ENCODE measurements at regions not wholly inside any gene's neighbourhood (a gene's known extent, or its start where the extent isn't known, plus 50 kb on each side); places are given as distances from the start of the nearest gene placed in this dataset.

GRCh38 chr14:100432652-100433427 is 109.7 kb downstream of the SLC25A47 start:
- H3K4me2 ChIP-seq (ENCODE audit: low read length): no peak overlapping the region
- CTCF ChIA-PET: no interaction called here
- POLR2A ChIA-PET: no interaction called here
- H3K9me3 ChIP-seq (ENCODE audit: control insufficient read depth in 1 of 2, insufficient read depth in 1 of 2, low read depth in 1 of 2, low read length in 2 of 2): no peaks in the 10 kb centered on the region
- no peak for DNase-seq (ENCODE audit: low read depth, low spot score)
- ATAC-seq: no peak
- no peaks in the 10 kb centered on the region for H4K20me1 ChIP-seq (ENCODE audit: insufficient read depth)
- no peak overlapping the region for H3K27ac ChIP-seq (ENCODE audit: low read depth, low read length)
- H3K79me2 ChIP-seq (ENCODE audit: insufficient read depth, low read length): no peaks in the 10 kb centered on the region
- no peaks in the 10 kb centered on the region for H3K27me3 ChIP-seq (ENCODE audit: insufficient read depth, low read length)
- peaks cover 7 to 26% of the 10 kb centered on the region in 2 experiments; a peak in 3 of 4 replicates for H3K4me1 ChIP-seq (ENCODE audit: control insufficient read depth in 1 of 2, insufficient read depth in 2 of 2, low read length in 2 of 2)
- H3K9ac ChIP-seq (ENCODE audit: low read length): no peak overlapping the region
- no peaks in the 10 kb centered on the region for H3K9me2 ChIP-seq (ENCODE audit: insufficient read depth)
- no TSS peak for BruUV-seq (replicated peaks)
- no peak overlapping the region for H3K4me3 ChIP-seq (replicated peaks in 1 of 2; ENCODE audit: low read depth in 1 of 2, low read length in 2 of 2)
- no peak for TF ChIP-seq ZNF274 (IDR thresholded peaks at IDR 0.05; ENCODE audit: low read depth, low read length)
- no peak for TF ChIP-seq POLR2AphosphoS5 (IDR thresholded peaks at IDR 0.05; ENCODE audit: low read depth, low read length)
- no peak for TF ChIP-seq TCF7L2 (IDR thresholded peaks at IDR 0.05; ENCODE audit: borderline replicate concordance, extremely low read depth, insufficient read depth, insufficient read length)
- TF ChIP-seq CEBPB (IDR thresholded peaks at IDR 0.05; ENCODE audit: low read depth): no peak
- no peak for TF ChIP-seq YY1 (IDR thresholded peaks at IDR 0.05; ENCODE audit: extremely low read depth, insufficient replicate concordance, low read depth, low read length)
- no peak for TF ChIP-seq SIN3A (IDR thresholded peaks at IDR 0.05; ENCODE audit: low read depth)
- no peak for TF ChIP-seq ATF3 (IDR thresholded peaks at IDR 0.05)
- TF ChIP-seq SP1 (IDR thresholded peaks at IDR 0.05; ENCODE audit: low read depth): no peak
- TF ChIP-seq EZH2 (IDR thresholded peaks at IDR 0.05): no peak
- no peak overlapping the region for H2AFZ ChIP-seq (ENCODE audit: low read depth, low read length, poor library complexity, severe bottlenecking)
- no peaks in the 10 kb centered on the region for H3K36me3 ChIP-seq (ENCODE audit: control insufficient read depth in 1 of 2, insufficient read depth in 2 of 2, low read length in 2 of 2)
- RAD21 ChIA-PET (ENCODE audit: low non-redundant PET in 1 of 2, low total read pairs in 2 of 2, uncharacterized antibody in 2 of 2, unreplicated experiment in 2 of 2): no interaction called here
- intact Hi-C loops (cut with micrococcal nuclease): no loop called here

GRCh38 chr14:100433428-100433814 is 110.3 kb downstream of the SLC25A47 start:
- no peaks in the 10 kb centered on the region for H3K36me3 ChIP-seq (ENCODE audit: control insufficient read depth in 1 of 2, insufficient read depth in 2 of 2, low read length in 2 of 2)
- H3K4me2 ChIP-seq (ENCODE audit: low read length): no peak overlapping the region
- ChIA-PET CTCF (no interaction called here), POLR2A (no interaction called here), RAD21 (ENCODE audit: low non-redundant PET in 1 of 2, low total read pairs in 2 of 2, uncharacterized antibody in 2 of 2, unreplicated experiment in 2 of 2) (no interaction called here)
- intact Hi-C loops (cut with micrococcal nuclease): no loop called here
- ATAC-seq: no peak
- no peaks in the 10 kb centered on the region for H3K9me2 ChIP-seq (ENCODE audit: insufficient read depth)
- H3K27ac ChIP-seq (ENCODE audit: low read depth, low read length): no peak overlapping the region
- no peaks in the 10 kb centered on the region for H4K20me1 ChIP-seq (ENCODE audit: insufficient read depth)
- H3K27me3 ChIP-seq (ENCODE audit: insufficient read depth, low read length): no peaks in the 10 kb centered on the region
- H3K9me3 ChIP-seq (ENCODE audit: control insufficient read depth in 1 of 2, insufficient read depth in 1 of 2, low read depth in 1 of 2, low read length in 2 of 2): no peaks in the 10 kb centered on the region
- no peak overlapping the region for H3K9ac ChIP-seq (ENCODE audit: low read length)
- no TSS peak for BruUV-seq (replicated peaks)
- no peak overlapping the region for H2AFZ ChIP-seq (ENCODE audit: low read depth, low read length, poor library complexity, severe bottlenecking)
- no peak overlapping the region for H3K4me3 ChIP-seq (replicated peaks in 1 of 2; ENCODE audit: low read depth in 1 of 2, low read length in 2 of 2)
- TF ChIP-seq REST (IDR thresholded peaks at IDR 0.05; ENCODE audit: low read depth) (no peak), ELF1 (IDR thresholded peaks at IDR 0.05; ENCODE audit: borderline replicate concordance, low read depth) (no peak), ATF3 (IDR thresholded peaks at IDR 0.05) (no peak), ZBTB33 (IDR thresholded peaks at IDR 0.05; ENCODE audit: extremely low read depth, insufficient replicate concordance, low read length) (no peak)
- H3K79me2 ChIP-seq (ENCODE audit: insufficient read depth, low read length): no peaks in the 10 kb centered on the region
- DNase-seq (ENCODE audit: low read depth, low spot score): no peak
- H3K4me1 ChIP-seq (ENCODE audit: control insufficient read depth in 1 of 2, insufficient read depth in 2 of 2, low read length in 2 of 2): peaks cover 13 to 32% of the 10 kb centered on the region in 2 experiments

All from HCT116 (cell line).